Type B pancreatic cell (in vitro differentiated cells): ENCODE measurements at regions not wholly inside any gene's neighbourhood (a gene's known extent, or its start where the extent isn't known, plus 50 kb on each side); places are given as distances from the start of the nearest gene placed in this dataset.
A peak's percentile ranks its signal among the peaks of the same experiment; 100 is the strongest.

Source experiments
- DNase-seq: peaks from one replicate; pipeline ENCODE4 v3.0.0; 2021; ENCODE audit warnings: mixed read lengths; ENCODE audit not compliant: unreplicated experiment; ENCODE audit errors: extremely low spot score
- H3K27ac Mint-ChIP-seq: 2 replicates; pipeline ENCODE4 v1.8.0; 2021; ENCODE audit warnings: mild to moderate bottlenecking, mixed read lengths
- H3K27me3 Mint-ChIP-seq: 2 replicates; pipeline ENCODE4 v1.8.0; 2021; ENCODE audit warnings: mixed read lengths
- H3K36me3 Mint-ChIP-seq: 2 replicates; pipeline ENCODE4 v1.8.0; 2021; ENCODE audit warnings: mixed read lengths
- H3K4me1 Mint-ChIP-seq: one replicate; pipeline ENCODE4 v1.8.0; 2021; ENCODE audit warnings: mixed read lengths; ENCODE audit not compliant: unreplicated experiment
- H3K4me3 Mint-ChIP-seq: 2 replicates; pipeline ENCODE4 v1.8.0; 2021; ENCODE audit warnings: mild to moderate bottlenecking, mixed read lengths
- H3K9me3 Mint-ChIP-seq: 2 replicates; pipeline ENCODE4 v1.8.0; 2021; ENCODE audit warnings: mixed read lengths
- CTCF ChIP-seq: fragments of 200-600 bp; sonication (generic); conservative IDR thresholded peaks from 2 replicates; pipeline ENCODE4 v1.5.0; 2021; ENCODE audit warnings: antibody characterized with exemption, mild to moderate bottlenecking

DNA sequence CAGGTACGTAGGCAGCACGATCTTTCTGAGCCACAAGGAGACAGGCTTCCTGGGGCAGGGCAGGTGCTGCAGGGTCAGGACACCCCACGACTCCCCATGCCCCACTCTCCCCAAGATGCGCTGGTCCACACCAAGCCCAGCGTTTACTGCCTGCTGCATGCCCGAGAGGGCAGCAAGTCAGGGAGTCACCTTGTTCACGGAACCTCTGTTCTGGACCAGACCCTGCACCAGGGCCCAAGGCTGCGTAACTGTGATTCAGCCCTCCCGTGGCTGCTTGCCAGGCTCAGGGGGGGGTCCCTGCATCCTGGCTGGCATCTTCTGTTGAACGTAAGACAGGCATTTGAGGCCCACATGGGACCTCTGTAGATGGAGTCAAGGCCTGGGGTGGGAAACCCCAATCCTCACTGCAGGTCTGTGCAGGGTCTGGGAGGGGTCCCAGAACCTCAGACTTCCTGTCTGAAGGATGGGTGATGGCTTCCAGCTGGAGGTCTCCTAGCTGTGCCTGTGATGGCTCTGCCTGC, 228.6 kb upstream of the RTL1 start:
- Mint-ChIP-seq H3K4me1 (peaks cover 10% of the 10 kb centered on the region), H3K9me3 (peaks cover 6% of the 10 kb centered on the region), H3K27ac (no peak overlapping the region), H3K27me3 (peaks cover 34% of the 10 kb centered on the region), H3K4me3 (no peak overlapping the region), H3K36me3 (no peaks in the 10 kb centered on the region)
- peak; percentile 65 for DNase-seq
- no peak for TF ChIP-seq CTCF

DNA sequence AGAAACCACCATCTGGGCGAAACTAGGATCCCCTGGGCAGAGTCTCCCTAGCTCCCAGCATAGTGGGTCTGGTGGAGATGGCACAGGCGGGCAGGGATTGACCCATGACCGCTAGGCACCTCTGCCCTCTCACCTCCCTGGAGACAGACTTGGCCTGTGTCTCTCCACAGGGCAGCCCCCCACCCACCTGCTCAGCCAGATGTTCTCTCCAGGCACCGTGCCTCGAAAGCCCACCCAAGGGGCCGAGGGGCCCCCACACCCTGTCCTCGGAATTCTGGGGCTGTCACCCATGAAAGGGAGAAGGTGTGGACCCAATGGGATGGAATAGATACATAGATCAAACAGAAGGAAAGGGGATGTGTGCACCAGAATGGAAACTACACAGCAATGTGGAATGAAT, 229.1 kb upstream of the RTL1 start:
- TF ChIP-seq CTCF: no peak
- Mint-ChIP-seq H3K4me1 (peaks cover 10% of the 10 kb centered on the region), H3K9me3 (peaks cover 5% of the 10 kb centered on the region)

GRCh38 chr14:101133068-101133467, 229.5 kb upstream of the RTL1 start:
- Mint-ChIP-seq H3K27me3 (peaks cover 29% of the 10 kb centered on the region), H3K9me3 (peaks cover under 1% of the 10 kb centered on the region), H3K4me1 (peaks cover 10% of the 10 kb centered on the region), H3K4me3 (no peak overlapping the region), H3K36me3 (no peaks in the 10 kb centered on the region), H3K27ac (no peak overlapping the region)
- no peak for TF ChIP-seq CTCF
- DNase-seq: no peak

More for the DNA sequence above, 229.1 kb upstream of the RTL1 start:
- Mint-ChIP-seq H3K36me3 (no peaks in the 10 kb centered on the region), H3K4me3 (no peak overlapping the region), H3K27me3 (peaks cover 34% of the 10 kb centered on the region), H3K27ac (no peak overlapping the region)
- no peak for DNase-seq

DNA sequence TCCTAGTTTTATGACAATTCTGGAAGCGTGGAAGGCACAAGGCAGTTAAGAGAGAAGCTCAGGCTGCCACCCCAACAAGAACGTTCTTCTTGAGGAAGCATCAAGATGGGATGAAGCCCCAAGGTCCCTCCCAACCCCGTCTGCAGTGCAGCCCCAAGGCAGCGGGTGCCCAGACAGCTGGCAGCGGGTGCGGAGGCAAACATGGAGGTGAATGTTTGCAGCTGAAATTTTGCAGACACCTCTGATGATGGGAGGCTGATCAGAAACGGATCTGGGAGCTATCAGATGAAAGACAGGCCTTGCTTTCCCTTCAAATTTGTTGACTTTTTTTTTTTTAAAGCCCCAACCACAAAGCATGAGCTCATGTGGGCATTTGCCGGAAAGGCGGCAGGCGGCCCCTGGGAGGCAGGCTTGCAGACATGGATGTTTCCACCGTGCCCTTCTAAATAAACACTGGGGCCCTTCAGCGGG, 230.7 kb upstream of the RTL1 start:
- H3K27ac Mint-ChIP-seq: no peak overlapping the region
- no peak for TF ChIP-seq CTCF

DNA sequence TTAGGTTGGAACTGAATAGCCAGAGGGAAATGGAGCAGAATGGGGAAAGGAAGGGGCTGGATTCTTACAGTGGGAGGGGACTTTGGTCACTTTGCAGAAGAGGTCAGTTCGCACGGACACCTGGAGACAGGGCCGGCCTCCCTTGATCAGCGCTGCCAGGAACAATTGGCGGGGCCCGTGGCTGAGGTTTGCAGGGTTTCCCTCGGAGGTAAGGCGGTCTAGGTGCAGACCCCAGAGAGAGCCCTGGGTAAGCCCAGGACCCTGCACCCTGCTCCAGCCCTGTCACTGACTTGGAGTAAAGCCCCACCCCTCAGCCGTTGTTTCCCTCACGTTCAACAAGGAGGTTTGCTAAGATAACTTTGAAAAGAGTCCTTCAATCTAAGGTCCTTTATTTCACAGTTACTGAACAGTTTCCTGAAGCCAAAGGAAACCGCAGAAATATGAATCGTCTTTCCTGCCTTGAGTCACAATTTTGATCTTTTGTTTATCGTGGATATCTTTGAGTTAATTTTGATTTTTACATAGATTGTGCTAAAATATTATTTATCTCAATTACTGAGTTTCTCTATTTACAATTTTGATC, 231.4 kb upstream of the RTL1 start:
- no peak overlapping the region for H3K4me3 Mint-ChIP-seq
- DNase-seq: no peak
- H3K36me3 Mint-ChIP-seq: no peaks in the 10 kb centered on the region
- H3K4me1 Mint-ChIP-seq: peaks cover under 1% of the 10 kb centered on the region
- no peak for TF ChIP-seq CTCF
- H3K27ac Mint-ChIP-seq: no peak overlapping the region
- H3K9me3 Mint-ChIP-seq: no peaks in the 10 kb centered on the region
- H3K27me3 Mint-ChIP-seq: peaks cover 14% of the 10 kb centered on the region

More for the DNA sequence above, 230.7 kb upstream of the RTL1 start:
- Mint-ChIP-seq H3K36me3 (no peaks in the 10 kb centered on the region), H3K9me3 (no peaks in the 10 kb centered on the region), H3K4me3 (no peak overlapping the region), H3K4me1 (peaks cover 8% of the 10 kb centered on the region), H3K27me3 (peaks cover 21% of the 10 kb centered on the region)
- no peak for DNase-seq
